Daoy (cell line): ENCODE measurements at regions not wholly inside any gene's neighbourhood (a gene's known extent, or its start where the extent isn't known, plus 50 kb on each side); places are given as distances from the start of the nearest gene placed in this dataset.

Experiments
- DNase-seq: peaks from one replicate; pipeline ENCODE4 v3.0.0-alpha.2; 2015; ENCODE audit warnings: low read depth

GRCh38 chr20:11245431-11245830, 571.6 kb upstream of the JAG1 start:
- no peak for DNase-seq

GRCh38 chr20:11246251-11246775, 572.5 kb upstream of the JAG1 start:
- DNase-seq, result peak; percentile 63

- no peak for DNase-seq
Observed at GRCh38 chr20:11247046-11248010, 573.5 kb upstream of the JAG1 start.

- DNase-seq, result no peak
Observed at GRCh38 chr20:11248011-11248409, 574.2 kb upstream of the JAG1 start.

GRCh38 chr20:11248687-11249638, 575.2 kb upstream of the JAG1 start:
- no peak for DNase-seq

- no peak for DNase-seq
Observed at GRCh38 chr20:11249683-11250082, 575.9 kb upstream of the JAG1 start.

- no peak for DNase-seq
Observed at GRCh38 chr20:11252447-11252846, 578.6 kb upstream of the JAG1 start.

GRCh38 chr20:11255455-11255854, 581.7 kb upstream of the JAG1 start:
- no peak for DNase-seq

GRCh38 chr20:11255860-11256259, 582.1 kb upstream of the JAG1 start:
- DNase-seq, result no peak

- DNase-seq, result peak; percentile 82
Observed at GRCh38 chr20:11260611-11261010, 586.8 kb upstream of the JAG1 start.

- DNase-seq, result peak; percentile 98
Observed at GRCh38 chr20:11261533-11262000, 587.8 kb upstream of the JAG1 start.

GRCh38 chr20:11266571-11266970, 592.8 kb upstream of the JAG1 start:
- DNase-seq, result peak; percentile 56

GRCh38 chr20:11267131-11267761, 593.4 kb upstream of the JAG1 start:
- DNase-seq, result peak; percentile 96

- DNase-seq, result no peak
Observed at GRCh38 chr20:11267762-11268335, 594.0 kb upstream of the JAG1 start.

GRCh38 chr20:11270566-11270965, 596.8 kb upstream of the JAG1 start:
- DNase-seq, result no peak

- DNase-seq, result no peak
Observed at GRCh38 chr20:11271319-11271718, 597.5 kb upstream of the JAG1 start.

GRCh38 chr20:11271920-11272594, 598.3 kb upstream of the JAG1 start:
- DNase-seq, result no peak

GRCh38 chr20:11274141-11274594, 600.4 kb upstream of the JAG1 start:
- DNase-seq, result peak; percentile 80

GRCh38 chr20:11275740-11276139, 601.9 kb upstream of the JAG1 start:
- no peak for DNase-seq

- no peak for DNase-seq
Observed at GRCh38 chr20:11277170-11277569, 603.4 kb upstream of the JAG1 start.
